ENCODE measurements at regions not wholly inside any gene's neighbourhood (a gene's known extent, or its start where the extent isn't known, plus 50 kb on each side); places are given as distances from the start of the nearest gene placed in this dataset.
A peak's percentile ranks its signal among the peaks of the same experiment; 100 is the strongest.
"Not testable (repeated sequence)": the region's sequence is repeated elsewhere in the genome, so short reads cannot be mapped to it uniquely, and the experiment has no call there.

GRCh38 chrX:42399632-42400024 lies 378.3 kb downstream of the PPP1R2C start:
- Mint-ChIP-seq H3K9me3 (no peaks in the 10 kb centered on the region), H3K27me3 (no peaks in the 10 kb centered on the region), H3K36me3 (no peaks in the 10 kb centered on the region), H3K27ac (peak overlapping the region; percentile 56), H3K4me3 (peak overlapping the region; percentile 10), H3K4me1 (ENCODE audit: low read depth) (peaks cover 15% of the 10 kb centered on the region)
- intact Hi-C loops (cut with micrococcal nuclease): no loop called here
- ChIA-PET POLR2A (interaction anchor here (0.6 kb wide), 1 partner anchor 110 kb away, joined by 3 read pairs; no protein-coding TSS in a partner anchor), CTCF (no interaction called here)
- DNase-seq: no peak

GRCh38 chrX:42398967-42399631 lies 378.9 kb downstream of the PPP1R2C start:
- DNase-seq: no peak
- peak overlapping the region; percentile 20 for H3K4me3 Mint-ChIP-seq
- peaks cover 15% of the 10 kb centered on the region for H3K4me1 Mint-ChIP-seq (ENCODE audit: low read depth)
- no peaks in the 10 kb centered on the region for H3K9me3 Mint-ChIP-seq
- ChIA-PET POLR2A (interaction anchor here (0.6 kb wide), 1 partner anchor 109 kb away, joined by 3 read pairs; no protein-coding TSS in a partner anchor), CTCF (interaction anchor here (0.6 kb wide), 1 partner anchor 957 kb away, joined by 3 read pairs; no protein-coding TSS in a partner anchor)
- no peaks in the 10 kb centered on the region for H3K27me3 Mint-ChIP-seq
- no peaks in the 10 kb centered on the region for H3K36me3 Mint-ChIP-seq
- intact Hi-C loops (cut with micrococcal nuclease): no loop called here
- peak overlapping the region; percentile 56 for H3K27ac Mint-ChIP-seq

- H3K27me3 Mint-ChIP-seq: no peaks in the 10 kb centered on the region
- intact Hi-C loops (cut with micrococcal nuclease): no loop called here
- peaks cover 17% of the 10 kb centered on the region for H3K4me1 Mint-ChIP-seq (ENCODE audit: low read depth)
- no peaks in the 10 kb centered on the region for H3K36me3 Mint-ChIP-seq
- no peak overlapping the region for H3K4me3 Mint-ChIP-seq
- CTCF ChIA-PET: no interaction called here
- no peak overlapping the region for H3K27ac Mint-ChIP-seq
- no peaks in the 10 kb centered on the region for H3K9me3 Mint-ChIP-seq
- POLR2A ChIA-PET: no interaction called here
- DNase-seq: no peak
Measured at GRCh38 chrX:42396136-42396535, 381.8 kb downstream of the PPP1R2C start.

GRCh38 chrX:42392846-42393245 lies 385.1 kb downstream of the PPP1R2C start:
- Mint-ChIP-seq H3K27me3 (no peaks in the 10 kb centered on the region), H3K36me3 (no peaks in the 10 kb centered on the region), H3K27ac (no peak overlapping the region), H3K4me3 (no peak overlapping the region), H3K9me3 (no peaks in the 10 kb centered on the region), H3K4me1 (ENCODE audit: low read depth) (peaks cover 2% of the 10 kb centered on the region)
- intact Hi-C loops (cut with micrococcal nuclease): no loop called here
- POLR2A ChIA-PET: no interaction called here
- CTCF ChIA-PET: no interaction called here
- DNase-seq: no peak

- H3K36me3 Mint-ChIP-seq: no peaks in the 10 kb centered on the region
- peaks cover 3% of the 10 kb centered on the region for H3K4me1 Mint-ChIP-seq (ENCODE audit: low read depth)
- no peak for DNase-seq
- no peak overlapping the region for H3K27ac Mint-ChIP-seq
- no peaks in the 10 kb centered on the region for H3K27me3 Mint-ChIP-seq
- ChIA-PET POLR2A (interaction anchor here (0.6 kb wide), 1 partner anchor 308 kb away, joined by 4 read pairs; no protein-coding TSS in a partner anchor), CTCF (no interaction called here)
- no peak overlapping the region for H3K4me3 Mint-ChIP-seq
- no peaks in the 10 kb centered on the region for H3K9me3 Mint-ChIP-seq
- intact Hi-C loops (cut with micrococcal nuclease): no loop called here
Measured at GRCh38 chrX:42386681-42387080, 391.3 kb downstream of the PPP1R2C start.

GRCh38 chrX:42385730-42386129 lies 392.2 kb downstream of the PPP1R2C start:
- CTCF ChIA-PET: interaction anchor here (0.6 kb wide), 1 partner anchor 1105 kb away, joined by 3 read pairs; no protein-coding TSS in a partner anchor
- intact Hi-C loops (cut with micrococcal nuclease): no loop called here
- POLR2A ChIA-PET: no interaction called here

GRCh38 chrX:42384956-42385355 lies 393.0 kb downstream of the PPP1R2C start:
- no peak overlapping the region for H3K4me3 Mint-ChIP-seq
- CTCF ChIA-PET: no interaction called here
- no peaks in the 10 kb centered on the region for H3K9me3 Mint-ChIP-seq
- no peak for DNase-seq
- peaks cover 3% of the 10 kb centered on the region for H3K4me1 Mint-ChIP-seq (ENCODE audit: low read depth)
- POLR2A ChIA-PET: no interaction called here
- H3K27me3 Mint-ChIP-seq: no peaks in the 10 kb centered on the region
- intact Hi-C loops (cut with micrococcal nuclease): no loop called here
- H3K36me3 Mint-ChIP-seq: no peaks in the 10 kb centered on the region
- no peak overlapping the region for H3K27ac Mint-ChIP-seq

More at GRCh38 chrX:42385730-42386129, 392.2 kb downstream of the PPP1R2C start:
- no peak for DNase-seq
- peaks cover 3% of the 10 kb centered on the region for H3K4me1 Mint-ChIP-seq (ENCODE audit: low read depth)
- no peak overlapping the region for H3K4me3 Mint-ChIP-seq
- H3K27ac Mint-ChIP-seq: no peak overlapping the region
- H3K9me3 Mint-ChIP-seq: no peaks in the 10 kb centered on the region
- no peaks in the 10 kb centered on the region for H3K36me3 Mint-ChIP-seq
- H3K27me3 Mint-ChIP-seq: no peaks in the 10 kb centered on the region

GRCh38 chrX:42378857-42379256 lies 399.1 kb downstream of the PPP1R2C start:
- H3K4me1 Mint-ChIP-seq (ENCODE audit: low read depth): no peaks in the 10 kb centered on the region
- intact Hi-C loops (cut with micrococcal nuclease): no loop called here
- no peaks in the 10 kb centered on the region for H3K36me3 Mint-ChIP-seq
- no peak overlapping the region for H3K4me3 Mint-ChIP-seq
- DNase-seq: no peak
- H3K27ac Mint-ChIP-seq: no peak overlapping the region
- ChIA-PET CTCF (no interaction called here), POLR2A (no interaction called here)
- H3K9me3 Mint-ChIP-seq: no peaks in the 10 kb centered on the region
- no peaks in the 10 kb centered on the region for H3K27me3 Mint-ChIP-seq

- H3K36me3 Mint-ChIP-seq: no peaks in the 10 kb centered on the region
- no peaks in the 10 kb centered on the region for H3K27me3 Mint-ChIP-seq
- CTCF ChIA-PET: no interaction called here
- POLR2A ChIA-PET: no interaction called here
- peaks cover 2% of the 10 kb centered on the region for H3K4me1 Mint-ChIP-seq (ENCODE audit: low read depth)
- no peak for DNase-seq
- no peak overlapping the region for H3K4me3 Mint-ChIP-seq
- H3K9me3 Mint-ChIP-seq: no peaks in the 10 kb centered on the region
- H3K27ac Mint-ChIP-seq: no peak overlapping the region
- intact Hi-C loops (cut with micrococcal nuclease): no loop called here
Measured at GRCh38 chrX:42375086-42375485, 402.9 kb downstream of the PPP1R2C start.

- Mint-ChIP-seq H3K27ac (no peak overlapping the region), H3K36me3 (no peaks in the 10 kb centered on the region), H3K4me3 (no peak overlapping the region), H3K27me3 (no peaks in the 10 kb centered on the region), H3K9me3 (no peaks in the 10 kb centered on the region), H3K4me1 (ENCODE audit: low read depth) (peaks cover 2% of the 10 kb centered on the region)
- intact Hi-C loops (cut with micrococcal nuclease): no loop called here
- ChIA-PET CTCF (no interaction called here), POLR2A (no interaction called here)
- no peak for DNase-seq
Measured at GRCh38 chrX:42366181-42366580, 411.8 kb downstream of the PPP1R2C start.

- Mint-ChIP-seq H3K9me3 (no peaks in the 10 kb centered on the region), H3K36me3 (no peaks in the 10 kb centered on the region), H3K27me3 (no peaks in the 10 kb centered on the region), H3K27ac (no peak overlapping the region), H3K4me3 (no peak overlapping the region), H3K4me1 (ENCODE audit: low read depth) (no peaks in the 10 kb centered on the region)
- CTCF ChIA-PET: no interaction called here
- DNase-seq: no peak
- intact Hi-C loops (cut with micrococcal nuclease): no loop called here
- POLR2A ChIA-PET: no interaction called here
Measured at GRCh38 chrX:42362219-42362618, 415.7 kb downstream of the PPP1R2C start.

- H3K4me1 Mint-ChIP-seq (ENCODE audit: low read depth); POLR2A ChIA-PET; intact Hi-C loops (cut with micrococcal nuclease); H3K4me3 Mint-ChIP-seq; H3K27me3 Mint-ChIP-seq; DNase-seq; H3K9me3 Mint-ChIP-seq; H3K36me3 Mint-ChIP-seq; CTCF ChIA-PET; H3K27ac Mint-ChIP-seq: not testable (repeated sequence)
Measured at GRCh38 chrX:42342981-42343380, 419.6 kb upstream of the CASK start.
